GM12878 (cell line): ENCODE measurements at regions not wholly inside any gene's neighbourhood (a gene's known extent, or its start where the extent isn't known, plus 50 kb on each side); places are given as distances from the start of the nearest gene placed in this dataset.

Experiments
- ATAC-seq: fragments of 200-7000 bp; cut with Tn5 transposase; 3 replicates; pipeline ENCODE4 v1.9.1; 2020; ENCODE audit warnings: mild to moderate bottlenecking, moderate library complexity
- BruUV-seq: library from RNA; stranded (reverse); fragments of 400-500 nt; replicated peaks from 2 replicates; lab custom pipeline; 2021; lab: Mats Ljungman, UMichigan
- CTCF ChIA-PET: fragments of 300-600 bp; sonication (Branson Sonifier 250); formaldehyde crosslinking; extraction: SDS; loops from one replicate; lab custom pipeline; 2021; ENCODE audit warnings: inconsistent platforms; lab: Yijun Ruan, JAX
- POLR2A ChIA-PET: fragments of 350-600 bp; formaldehyde crosslinking; extraction: SDS; loops from one replicate; lab custom pipeline; 2021; ENCODE audit warnings: inconsistent platforms; lab: Charles Lee
- RAD21 ChIA-PET: fragments of 300-600 bp; sonication (Branson Sonifier 250); formaldehyde crosslinking; loops from one replicate; lab custom pipeline; 2023; ENCODE audit warnings: antibody characterized with exemption; ENCODE audit not compliant: unreplicated experiment; lab: Charles Lee
- SMC1A ChIA-PET: fragments of 300-600 bp; sonication (Branson Sonifier 250); formaldehyde crosslinking; loops from one replicate; lab custom pipeline; 2023; ENCODE audit not compliant: unreplicated experiment, uncharacterized antibody; lab: Charles Lee
- DNase-seq: peaks from one replicate; pipeline ENCODE4 v3.0.0-alpha.2; 2011; ENCODE audit warnings: low read depth, low spot score
- FAIRE-seq: peaks from 3 replicates; lab custom pipeline; 2011; peaks lifted over from hg19 to GRCh38; lab: Jason Lieb, UNC
- H2AFZ ChIP-seq: 2 replicates; pipeline ENCODE4 v1.6.0; 2011; ENCODE audit warnings: low read depth, low read length, control low read depth; ENCODE audit not compliant: control insufficient read depth
- H3K27ac ChIP-seq: 2 replicates; pipeline ENCODE4 v1.5.1; 2011; ENCODE audit warnings: control low read depth; ENCODE audit not compliant: control insufficient read depth, insufficient read depth
- H3K27me3 ChIP-seq, 2 experiments: replicated peaks in 1 of 2; 2 replicates each; pipeline versions ENCODE4 v1.6.0 to v1.6.1; 2011; ENCODE audit warnings: low read length in 1 of 2; ENCODE audit not compliant: control insufficient read depth in 2 of 2, insufficient read depth in 2 of 2
- H3K36me3 ChIP-seq, 2 experiments: 2 replicates each; pipeline ENCODE4 v1.5.1; 2011; ENCODE audit warnings: low read length in 1 of 2; ENCODE audit not compliant: control insufficient read depth in 2 of 2, insufficient read depth in 2 of 2
- H3K4me1 ChIP-seq: 2 replicates; pipeline ENCODE4 v1.6.1; 2011; ENCODE audit warnings: mild to moderate bottlenecking, low read length, moderate library complexity, mixed read lengths; ENCODE audit not compliant: control insufficient read depth, insufficient read depth
- H3K4me2 ChIP-seq: 2 replicates; pipeline ENCODE4 v1.6.0; 2011; ENCODE audit warnings: control low read depth; ENCODE audit not compliant: control insufficient read depth, insufficient read depth
- H3K4me3 ChIP-seq: fragments of 200-600 bp; sonication (generic); 2 replicates; pipeline ENCODE4 v1.5.1; 2016
- H3K79me2 ChIP-seq: 2 replicates; pipeline ENCODE4 v1.6.0; 2011; ENCODE audit warnings: low read length; ENCODE audit not compliant: control insufficient read depth, insufficient read depth
- H3K9ac ChIP-seq: 2 replicates; pipeline ENCODE4 v1.8.0; 2011; ENCODE audit warnings: low read length, control low read depth, mixed read lengths; ENCODE audit not compliant: control insufficient read depth, insufficient read depth
- H3K9me3 ChIP-seq: replicated peaks from 3 replicates; pipeline ENCODE4 v1.5.1; 2011; ENCODE audit warnings: mild to moderate bottlenecking, low read length; ENCODE audit not compliant: control insufficient read depth, insufficient read depth
- H4K20me1 ChIP-seq: 2 replicates; pipeline ENCODE4 v1.6.0; 2011; ENCODE audit not compliant: control insufficient read depth, insufficient read depth
- IKZF2 ChIP-seq, 2 experiments: fragments of 450-650 bp; IDR thresholded peaks; 2 replicates each; pipeline ENCODE4 v1.6.1; 2017; ENCODE audit warnings: mild to moderate bottlenecking in 2 of 2, moderate library complexity in 2 of 2
- JUNB ChIP-seq: IDR thresholded peaks from 2 replicates; pipeline ENCODE4 v1.6.1; 2016; ENCODE audit warnings: antibody characterized with exemption, mild to moderate bottlenecking
- KDM1A ChIP-seq: fragments of 200-600 bp; sonication (generic); IDR thresholded peaks from 2 replicates; pipeline ENCODE4 v1.6.1; 2016; ENCODE audit warnings: borderline replicate concordance
- PML ChIP-seq: IDR thresholded peaks from 2 replicates; pipeline ENCODE4 v1.6.1; 2012; ENCODE audit warnings: low read length, inconsistent platforms
- POLR2AphosphoS2 ChIP-seq: IDR thresholded peaks from 2 replicates; pipeline ENCODE4 v1.6.1; 2011; ENCODE audit warnings: low read depth, mild to moderate bottlenecking, low read length, improper control_type of control experiment, moderate library complexity
- POLR2AphosphoS5 ChIP-seq: IDR thresholded peaks from 2 replicates; pipeline ENCODE4 v1.6.1; 2011; ENCODE audit warnings: mild to moderate bottlenecking, low read length, inconsistent platforms
- RAD51 ChIP-seq: fragments of 450-650 bp; IDR thresholded peaks from 2 replicates; pipeline ENCODE4 v1.6.1; 2016; ENCODE audit warnings: moderate library complexity, mild to moderate bottlenecking, inconsistent platforms
- SRF ChIP-seq, 2 experiments: IDR thresholded peaks; 2 replicates each; pipeline ENCODE4 v1.6.1; 2011; ENCODE audit warnings: low read depth in 2 of 2, low read length in 2 of 2, mild to moderate bottlenecking in 1 of 2, moderate library complexity in 1 of 2
- SUZ12 ChIP-seq: fragments of 200-600 bp; sonication (generic); IDR thresholded peaks from one replicate; pipeline ENCODE4 v1.6.1; 2018; ENCODE audit warnings: antibody characterized with exemption, mild to moderate bottlenecking; ENCODE audit not compliant: unreplicated experiment
- TAF1 ChIP-seq: IDR thresholded peaks from 2 replicates; pipeline ENCODE4 v1.6.1; 2011; ENCODE audit warnings: mild to moderate bottlenecking, low read depth, low read length, borderline replicate concordance
- TBL1XR1 ChIP-seq: IDR thresholded peaks from 2 replicates; pipeline ENCODE4 v1.6.1; 2012; ENCODE audit warnings: low read depth, low read length, improper control_type of control experiment
- ZNF274 ChIP-seq: IDR thresholded peaks from one replicate; pipeline ENCODE4 v1.8.0; 2011; ENCODE audit not compliant: insufficient read length, insufficient read depth
- WGBS: methylation state at CpG from one replicate; pipeline ENCODE4 v1.1.6; 2016; ENCODE audit warnings: low lambda C conversion rate; ENCODE audit not compliant: insufficient replicate concordance, insufficient coverage; ENCODE audit errors: missing lambda C conversion rate; 5-methylcytosine and 5-hydroxymethylcytosine counted together
- in situ Hi-C: fragments of 300-500 bp; cut with MboI; formaldehyde crosslinking; loops from 9 replicates; pipeline ENCODE4 v1.14.3; 2018; ENCODE audit warnings: mixed read lengths
- intact Hi-C: fragments of 100-400 bp; cut with micrococcal nuclease; formaldehyde crosslinking; loops from one replicate; pipeline ENCODE4 v1.14.2; 2022; ENCODE audit not compliant: unreplicated experiment
- TF ChIP-seq, protein P1 (sequence below): fragments of 450-650 bp; IDR thresholded peaks from 2 replicates; pipeline ENCODE4 v1.6.1; 2016; ENCODE audit warnings: mild to moderate bottlenecking, moderate library complexity, borderline replicate concordance
- TF ChIP-seq, protein P2 (sequence below): fragments of 450-650 bp; IDR thresholded peaks from 2 replicates; pipeline ENCODE4 v1.6.1; 2017; ENCODE audit warnings: low read depth, mild to moderate bottlenecking, moderate library complexity

- TF ChIP-seq, protein P1, sequence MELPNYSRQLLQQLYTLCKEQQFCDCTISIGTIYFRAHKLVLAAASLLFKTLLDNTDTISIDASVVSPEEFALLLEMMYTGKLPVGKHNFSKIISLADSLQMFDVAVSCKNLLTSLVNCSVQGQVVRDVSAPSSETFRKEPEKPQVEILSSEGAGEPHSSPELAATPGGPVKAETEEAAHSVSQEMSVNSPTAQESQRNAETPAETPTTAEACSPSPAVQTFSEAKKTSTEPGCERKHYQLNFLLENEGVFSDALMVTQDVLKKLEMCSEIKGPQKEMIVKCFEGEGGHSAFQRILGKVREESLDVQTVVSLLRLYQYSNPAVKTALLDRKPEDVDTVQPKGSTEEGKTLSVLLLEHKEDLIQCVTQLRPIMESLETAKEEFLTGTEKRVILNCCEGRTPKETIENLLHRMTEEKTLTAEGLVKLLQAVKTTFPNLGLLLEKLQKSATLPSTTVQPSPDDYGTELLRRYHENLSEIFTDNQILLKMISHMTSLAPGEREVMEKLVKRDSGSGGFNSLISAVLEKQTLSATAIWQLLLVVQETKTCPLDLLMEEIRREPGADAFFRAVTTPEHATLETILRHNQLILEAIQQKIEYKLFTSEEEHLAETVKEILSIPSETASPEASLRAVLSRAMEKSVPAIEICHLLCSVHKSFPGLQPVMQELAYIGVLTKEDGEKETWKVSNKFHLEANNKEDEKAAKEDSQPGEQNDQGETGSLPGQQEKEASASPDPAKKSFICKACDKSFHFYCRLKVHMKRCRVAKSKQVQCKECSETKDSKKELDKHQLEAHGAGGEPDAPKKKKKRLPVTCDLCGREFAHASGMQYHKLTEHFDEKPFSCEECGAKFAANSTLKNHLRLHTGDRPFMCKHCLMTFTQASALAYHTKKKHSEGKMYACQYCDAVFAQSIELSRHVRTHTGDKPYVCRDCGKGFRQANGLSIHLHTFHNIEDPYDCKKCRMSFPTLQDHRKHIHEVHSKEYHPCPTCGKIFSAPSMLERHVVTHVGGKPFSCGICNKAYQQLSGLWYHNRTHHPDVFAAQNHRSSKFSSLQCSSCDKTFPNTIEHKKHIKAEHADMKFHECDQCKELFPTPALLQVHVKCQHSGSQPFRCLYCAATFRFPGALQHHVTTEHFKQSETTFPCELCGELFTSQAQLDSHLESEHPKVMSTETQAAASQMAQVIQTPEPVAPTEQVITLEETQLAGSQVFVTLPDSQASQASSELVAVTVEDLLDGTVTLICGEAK, result no peak
- TF ChIP-seq SUZ12 (no peak), POLR2AphosphoS2 (no peak), TAF1 (no peak), RAD51 (no peak), PML (no peak), POLR2AphosphoS5 (no peak)
- TF ChIP-seq, protein P2, sequence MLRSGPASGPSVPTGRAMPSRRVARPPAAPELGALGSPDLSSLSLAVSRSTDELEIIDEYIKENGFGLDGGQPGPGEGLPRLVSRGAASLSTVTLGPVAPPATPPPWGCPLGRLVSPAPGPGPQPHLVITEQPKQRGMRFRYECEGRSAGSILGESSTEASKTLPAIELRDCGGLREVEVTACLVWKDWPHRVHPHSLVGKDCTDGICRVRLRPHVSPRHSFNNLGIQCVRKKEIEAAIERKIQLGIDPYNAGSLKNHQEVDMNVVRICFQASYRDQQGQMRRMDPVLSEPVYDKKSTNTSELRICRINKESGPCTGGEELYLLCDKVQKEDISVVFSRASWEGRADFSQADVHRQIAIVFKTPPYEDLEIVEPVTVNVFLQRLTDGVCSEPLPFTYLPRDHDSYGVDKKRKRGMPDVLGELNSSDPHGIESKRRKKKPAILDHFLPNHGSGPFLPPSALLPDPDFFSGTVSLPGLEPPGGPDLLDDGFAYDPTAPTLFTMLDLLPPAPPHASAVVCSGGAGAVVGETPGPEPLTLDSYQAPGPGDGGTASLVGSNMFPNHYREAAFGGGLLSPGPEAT, result no peak
Observed at GRCh38 chr14:56367416-56367815, 212.2 kb upstream of the TMEM260 start (continued).

DNA sequence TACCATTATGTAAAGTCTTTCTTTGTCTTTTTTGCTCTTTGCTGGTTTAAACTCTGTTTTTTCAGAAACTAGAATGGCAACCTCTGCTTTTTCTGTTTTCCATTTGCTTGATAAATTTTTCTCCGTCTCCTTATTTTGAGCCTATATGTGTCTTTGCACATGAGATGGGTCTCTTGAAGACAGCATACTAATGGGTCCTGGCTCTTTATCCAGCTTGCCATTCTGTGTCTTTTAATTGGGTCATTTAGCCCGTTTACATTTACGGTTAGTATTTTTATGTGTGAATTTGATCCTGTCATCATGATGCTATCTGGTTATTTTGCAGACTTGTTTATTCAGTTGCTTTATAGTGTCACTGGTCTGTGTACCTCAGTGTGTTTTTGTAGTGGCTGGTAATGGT lies 207.9 kb upstream of the TMEM260 start:
- RAD21 ChIA-PET, result no interaction called here
- TF ChIP-seq TBL1XR1 (no peak), POLR2AphosphoS2 (no peak), IKZF2 (IDR thresholded peaks at IDR 0.05) (no peak), SRF (IDR thresholded peaks at IDR 0.05; ENCODE audit: low read depth in 2 of 2, low read length in 2 of 2) (no peak), KDM1A (no peak), JUNB (no peak), ZNF274 (no peak)
- H3K79me2 ChIP-seq, result no peaks in the 10 kb centered on the region
- H3K27me3 ChIP-seq, result no peaks in the 10 kb centered on the region
- no peaks in the 10 kb centered on the region for H3K9me3 ChIP-seq
- H3K4me3 ChIP-seq, result no peak overlapping the region
- FAIRE-seq (no peak), DNase-seq (no peak), ATAC-seq (no peak)
- no peak overlapping the region for H3K4me2 ChIP-seq
- POLR2A ChIA-PET, result no interaction called here
- WGBS, result 35% methylated on average over 3 of the region's 3 CpGs
- no peak overlapping the region for H3K27ac ChIP-seq
- intact Hi-C loops (no loop called here), in situ Hi-C loops (no loop called here)
- no peak overlapping the region for H2AFZ ChIP-seq
- SMC1A ChIA-PET, result no interaction called here
- no peaks in the 10 kb centered on the region for H3K36me3 ChIP-seq
- no TSS peak for BruUV-seq
- H3K9ac ChIP-seq, result no peak overlapping the region
- no peaks in the 10 kb centered on the region for H4K20me1 ChIP-seq
- CTCF ChIA-PET, result no interaction called here
- H3K4me1 ChIP-seq, result no peaks in the 10 kb centered on the region
